Natural killer cell (primary cell): ENCODE measurements at regions not wholly inside any gene's neighbourhood (a gene's known extent, or its start where the extent isn't known, plus 50 kb on each side); places are given as distances from the start of the nearest gene placed in this dataset.

Experiments
- ATAC-seq, 3 donors: fragments of 150-1000 bp in 2 of 3; fragments of 200-7000 bp in 1 of 3; cut with Tn5 transposase; 1 replicate in 1 of 3; 2 replicates in 2 of 3; pipeline ENCODE4 v1.10.0; 2021; ENCODE audit warnings: mild to moderate bottlenecking in 2 of 3, moderate library complexity in 2 of 3
- DNase-seq, 2 donors: peaks; one replicate each; pipeline versions ENCODE4 v3.0.0 to v3.0.0-alpha.2; 2013 to 2021; ENCODE audit warnings: mixed read lengths in 1 of 2
- H3K27ac ChIP-seq: one replicate; pipeline ENCODE4 v1.5.1; 2013; ENCODE audit warnings: mild to moderate bottlenecking, low read length
- H3K27me3 ChIP-seq: one replicate; pipeline ENCODE4 v1.6.1; 2013; ENCODE audit warnings: low read length; ENCODE audit not compliant: control insufficient read depth, insufficient read depth
- H3K36me3 ChIP-seq: one replicate; pipeline ENCODE4 v1.6.1; 2013; ENCODE audit warnings: low read length; ENCODE audit not compliant: control insufficient read depth, insufficient read depth
- H3K4me1 ChIP-seq: one replicate; pipeline ENCODE4 v1.6.1; 2013; ENCODE audit warnings: low read length; ENCODE audit not compliant: control insufficient read depth, insufficient read depth
- H3K4me3 ChIP-seq: one replicate; pipeline ENCODE4 v1.5.1; 2013; ENCODE audit warnings: low read length
- H3K9me3 ChIP-seq: one replicate; pipeline ENCODE4 v1.6.1; 2013; ENCODE audit warnings: low read length; ENCODE audit not compliant: control insufficient read depth, insufficient read depth
- H3K27ac Mint-ChIP-seq, 2 donors: one replicate each; pipeline ENCODE4 v1.8.0; 2022; ENCODE audit warnings: mild to moderate bottlenecking in 2 of 2, mixed read lengths in 2 of 2, moderate library complexity in 1 of 2
- H3K27me3 Mint-ChIP-seq, 2 donors: one replicate each; pipeline ENCODE4 v1.8.0; 2022; ENCODE audit warnings: low read depth in 2 of 2, mixed read lengths in 2 of 2
- H3K36me3 Mint-ChIP-seq: one replicate; pipeline ENCODE4 v1.8.0; 2022; ENCODE audit warnings: mixed read lengths
- H3K4me1 Mint-ChIP-seq, 2 donors: one replicate each; pipeline ENCODE4 v1.8.0; 2022; ENCODE audit warnings: mixed read lengths in 2 of 2
- H3K4me3 Mint-ChIP-seq: one replicate; pipeline ENCODE4 v1.8.0; 2022; ENCODE audit warnings: mild to moderate bottlenecking, moderate library complexity, mixed read lengths
- H3K9me3 Mint-ChIP-seq, 2 donors: one replicate each; pipeline ENCODE4 v1.8.0; 2022; ENCODE audit warnings: mixed read lengths in 2 of 2
- WGBS: methylation state at CpG from one replicate; pipeline ENCODE4 v1.1.7; 2013; ENCODE audit warnings: missing lambda C conversion rate; ENCODE audit not compliant: insufficient coverage; 5-methylcytosine and 5-hydroxymethylcytosine counted together
- intact Hi-C: fragments of 100-400 bp; cut with micrococcal nuclease; formaldehyde crosslinking; loops from one replicate; pipeline ENCODE4 v1.14.2; 2022
- TF ChIP-seq, protein P1 (sequence below): fragments of 200-600 bp; IDR thresholded peaks from one replicate; pipeline ENCODE4 v1.8.0; 2022; ENCODE audit warnings: antibody characterized with exemption

DNA sequence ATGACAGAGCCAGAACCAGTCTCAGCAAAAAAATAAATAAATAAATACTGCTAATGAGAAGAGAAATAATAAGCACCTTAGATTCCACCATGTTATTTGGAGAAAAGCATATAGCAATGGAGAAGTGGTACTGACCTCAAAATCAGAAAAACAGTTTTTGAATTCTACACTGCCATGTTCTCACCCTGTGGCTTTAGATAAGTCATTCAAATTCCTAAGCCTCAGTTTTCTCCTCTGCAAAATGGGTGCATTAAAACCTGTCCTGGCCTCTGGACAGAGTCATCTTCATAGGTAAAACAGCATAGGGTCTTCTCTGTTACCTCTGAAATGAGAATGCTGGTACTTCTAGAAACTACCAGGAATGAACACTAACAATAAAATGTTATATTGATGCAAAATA is 62.2 kb upstream of the RMP24 start:
- Histone ChIP-seq H3K27me3 (no peaks in the 10 kb centered on the region), H3K27ac (no peak overlapping the region), H3K36me3 (no peaks in the 10 kb centered on the region), H3K4me3 (no peak overlapping the region), H3K4me1 (no peaks in the 10 kb centered on the region), H3K9me3 (no peaks in the 10 kb centered on the region)
- DNase-seq (no peak), ATAC-seq (no peak)
- no peaks in the 10 kb centered on the region for H3K36me3 Mint-ChIP-seq
- no peaks in the 10 kb centered on the region for H3K9me3 Mint-ChIP-seq
- H3K4me3 Mint-ChIP-seq: no peak overlapping the region
- intact Hi-C loops: no loop called here
- no peaks in the 10 kb centered on the region for H3K4me1 Mint-ChIP-seq
- H3K27me3 Mint-ChIP-seq: peaks cover 0 to 14% of the 10 kb centered on the region in 2 donors
- no peak overlapping the region for H3K27ac Mint-ChIP-seq
- TF ChIP-seq, protein P1, sequence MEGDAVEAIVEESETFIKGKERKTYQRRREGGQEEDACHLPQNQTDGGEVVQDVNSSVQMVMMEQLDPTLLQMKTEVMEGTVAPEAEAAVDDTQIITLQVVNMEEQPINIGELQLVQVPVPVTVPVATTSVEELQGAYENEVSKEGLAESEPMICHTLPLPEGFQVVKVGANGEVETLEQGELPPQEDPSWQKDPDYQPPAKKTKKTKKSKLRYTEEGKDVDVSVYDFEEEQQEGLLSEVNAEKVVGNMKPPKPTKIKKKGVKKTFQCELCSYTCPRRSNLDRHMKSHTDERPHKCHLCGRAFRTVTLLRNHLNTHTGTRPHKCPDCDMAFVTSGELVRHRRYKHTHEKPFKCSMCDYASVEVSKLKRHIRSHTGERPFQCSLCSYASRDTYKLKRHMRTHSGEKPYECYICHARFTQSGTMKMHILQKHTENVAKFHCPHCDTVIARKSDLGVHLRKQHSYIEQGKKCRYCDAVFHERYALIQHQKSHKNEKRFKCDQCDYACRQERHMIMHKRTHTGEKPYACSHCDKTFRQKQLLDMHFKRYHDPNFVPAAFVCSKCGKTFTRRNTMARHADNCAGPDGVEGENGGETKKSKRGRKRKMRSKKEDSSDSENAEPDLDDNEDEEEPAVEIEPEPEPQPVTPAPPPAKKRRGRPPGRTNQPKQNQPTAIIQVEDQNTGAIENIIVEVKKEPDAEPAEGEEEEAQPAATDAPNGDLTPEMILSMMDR: no peak

GRCh38 chr18:35912332-35912731 is 60.1 kb upstream of the RMP24 start:
- DNase-seq (no peak), ATAC-seq (no peak)
- Histone ChIP-seq H3K4me3 (no peak overlapping the region), H3K27me3 (no peaks in the 10 kb centered on the region), H3K36me3 (no peaks in the 10 kb centered on the region), H3K4me1 (no peaks in the 10 kb centered on the region), H3K9me3 (no peaks in the 10 kb centered on the region), H3K27ac (no peak overlapping the region)
- intact Hi-C loops: no loop called here
- H3K36me3 Mint-ChIP-seq: no peaks in the 10 kb centered on the region
- no peaks in the 10 kb centered on the region for H3K9me3 Mint-ChIP-seq
- TF ChIP-seq, protein P1: no peak
- 25% methylated on average over 6 of the region's 6 CpGs for WGBS
- peaks cover 0 to 17% of the 10 kb centered on the region in 2 donors for H3K27me3 Mint-ChIP-seq
- H3K27ac Mint-ChIP-seq: no peak overlapping the region
- no peak overlapping the region for H3K4me3 Mint-ChIP-seq
- H3K4me1 Mint-ChIP-seq: no peaks in the 10 kb centered on the region

DNA sequence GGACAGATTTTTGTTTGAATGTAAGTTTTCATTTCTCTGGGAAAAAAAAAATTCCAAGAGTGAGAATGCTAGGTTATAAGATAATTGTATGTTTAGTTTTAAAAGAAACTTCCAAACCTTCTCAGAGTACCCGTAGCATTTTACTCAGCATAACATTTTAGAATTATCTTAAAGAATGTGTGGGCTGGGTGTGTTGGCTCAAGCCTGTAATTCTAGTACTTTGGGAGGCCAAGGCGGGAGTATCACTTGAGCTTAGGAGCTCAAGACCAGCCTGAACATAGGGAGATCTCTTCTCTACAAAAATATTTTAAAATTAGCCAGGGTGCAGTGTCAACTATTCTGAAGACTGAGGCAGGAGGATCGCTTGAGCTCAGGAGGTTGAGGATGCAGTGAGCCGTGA is 57.4 kb upstream of the RMP24 start:
- no peaks in the 10 kb centered on the region for H3K36me3 Mint-ChIP-seq
- no peaks in the 10 kb centered on the region for H3K9me3 Mint-ChIP-seq
- H3K27ac ChIP-seq: no peak overlapping the region
- no peaks in the 10 kb centered on the region for H3K4me1 ChIP-seq
- H3K4me3 ChIP-seq: no peak overlapping the region
- H3K36me3 ChIP-seq: no peaks in the 10 kb centered on the region
- intact Hi-C loops: no loop called here
- TF ChIP-seq, protein P1: no peak
- no peak for DNase-seq
- H3K4me1 Mint-ChIP-seq: no peaks in the 10 kb centered on the region
- ATAC-seq: no peak
- H3K9me3 ChIP-seq: no peaks in the 10 kb centered on the region
- H3K27ac Mint-ChIP-seq: no peak overlapping the region
- 93% methylated on average over 3 of the region's 4 CpGs for WGBS
- H3K27me3 Mint-ChIP-seq: peaks cover 0 to 12% of the 10 kb centered on the region in 2 donors
- no peak overlapping the region for H3K4me3 Mint-ChIP-seq
- no peaks in the 10 kb centered on the region for H3K27me3 ChIP-seq

GRCh38 chr18:35917043-35917442 is 55.4 kb upstream of the RMP24 start:
- H3K9me3 ChIP-seq: no peaks in the 10 kb centered on the region
- intact Hi-C loops: no loop called here
- no peaks in the 10 kb centered on the region for H3K9me3 Mint-ChIP-seq

More at GRCh38 chr18:35917043-35917442, 55.4 kb upstream of the RMP24 start:
- DNase-seq (no peak), ATAC-seq (no peak)
- TF ChIP-seq, protein P1: no peak
- Histone ChIP-seq H3K27me3 (no peaks in the 10 kb centered on the region), H3K27ac (no peak overlapping the region), H3K4me1 (no peaks in the 10 kb centered on the region), H3K4me3 (no peak overlapping the region), H3K36me3 (no peaks in the 10 kb centered on the region)
- Mint-ChIP-seq H3K4me1 (no peaks in the 10 kb centered on the region), H3K36me3 (no peaks in the 10 kb centered on the region), H3K4me3 (no peak overlapping the region), H3K27ac (no peak overlapping the region), H3K27me3 (peaks cover 0 to 12% of the 10 kb centered on the region in 2 donors)
